ENCODE measurements at regions not wholly inside any gene's neighbourhood (a gene's known extent, or its start where the extent isn't known, plus 50 kb on each side); places are given as distances from the start of the nearest gene placed in this dataset.
"Not testable (repeated sequence)": the region's sequence is repeated elsewhere in the genome, so short reads cannot be mapped to it uniquely, and the experiment has no call there.

DNA sequence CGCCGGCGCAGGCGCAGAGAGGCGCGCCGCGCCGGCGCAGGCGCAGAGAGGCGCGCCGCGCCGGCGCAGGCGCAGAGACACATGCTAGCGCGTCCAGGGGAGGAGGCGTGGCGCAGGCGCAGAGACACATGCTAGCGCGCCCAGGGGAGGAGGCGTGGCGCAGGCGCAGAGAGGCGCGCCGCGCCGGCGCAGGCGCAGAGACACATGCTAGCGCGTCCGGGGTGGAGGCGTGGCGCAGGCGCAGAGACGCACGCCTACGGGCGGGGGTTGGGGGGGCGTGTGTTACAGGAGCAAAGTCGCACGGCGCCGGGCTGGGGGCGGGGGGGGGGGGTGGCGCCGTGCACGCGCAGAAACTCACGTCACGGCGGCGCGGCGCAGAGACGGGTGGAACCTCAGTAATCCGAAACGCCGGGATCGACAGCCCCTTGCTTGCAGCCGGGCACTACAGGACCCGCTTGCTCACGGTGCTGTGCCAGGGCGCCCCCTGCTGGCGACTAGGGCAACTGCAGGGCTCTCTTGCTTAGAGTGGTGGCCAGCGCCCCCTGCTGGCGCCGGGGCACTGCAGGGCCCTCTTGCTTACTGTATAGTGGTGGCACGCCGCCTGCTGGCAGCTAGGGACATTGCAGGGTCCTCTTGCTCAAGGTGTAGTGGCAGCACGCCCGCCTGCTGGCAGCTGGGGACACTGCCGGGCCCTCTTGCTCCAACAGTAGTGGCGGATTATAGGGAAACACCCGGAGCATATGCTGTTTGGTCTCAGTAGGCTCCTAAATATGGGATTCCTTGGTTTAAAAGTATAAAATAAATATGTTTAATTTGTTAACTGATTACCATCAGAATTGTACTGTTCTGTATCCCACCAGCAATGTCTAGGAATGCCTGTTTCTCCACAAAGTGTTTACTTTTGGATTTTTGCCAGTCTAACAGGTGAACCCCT, 55.4 kb upstream of the IQSEC3 start:
- TF ChIP-seq, protein P1, sequence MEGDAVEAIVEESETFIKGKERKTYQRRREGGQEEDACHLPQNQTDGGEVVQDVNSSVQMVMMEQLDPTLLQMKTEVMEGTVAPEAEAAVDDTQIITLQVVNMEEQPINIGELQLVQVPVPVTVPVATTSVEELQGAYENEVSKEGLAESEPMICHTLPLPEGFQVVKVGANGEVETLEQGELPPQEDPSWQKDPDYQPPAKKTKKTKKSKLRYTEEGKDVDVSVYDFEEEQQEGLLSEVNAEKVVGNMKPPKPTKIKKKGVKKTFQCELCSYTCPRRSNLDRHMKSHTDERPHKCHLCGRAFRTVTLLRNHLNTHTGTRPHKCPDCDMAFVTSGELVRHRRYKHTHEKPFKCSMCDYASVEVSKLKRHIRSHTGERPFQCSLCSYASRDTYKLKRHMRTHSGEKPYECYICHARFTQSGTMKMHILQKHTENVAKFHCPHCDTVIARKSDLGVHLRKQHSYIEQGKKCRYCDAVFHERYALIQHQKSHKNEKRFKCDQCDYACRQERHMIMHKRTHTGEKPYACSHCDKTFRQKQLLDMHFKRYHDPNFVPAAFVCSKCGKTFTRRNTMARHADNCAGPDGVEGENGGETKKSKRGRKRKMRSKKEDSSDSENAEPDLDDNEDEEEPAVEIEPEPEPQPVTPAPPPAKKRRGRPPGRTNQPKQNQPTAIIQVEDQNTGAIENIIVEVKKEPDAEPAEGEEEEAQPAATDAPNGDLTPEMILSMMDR (IDR thresholded peaks at IDR 0.05), result not testable (repeated sequence)
- not testable (repeated sequence) for TF ChIP-seq POLR2A (IDR thresholded peaks at IDR 0.05)
